MCF 10A (cell line): ENCODE measurements at regions not wholly inside any gene's neighbourhood (a gene's known extent, or its start where the extent isn't known, plus 50 kb on each side); places are given as distances from the start of the nearest gene placed in this dataset.

Experiments used
- BruUV-seq: library from RNA; stranded (reverse); fragments of 400-500 nt; replicated peaks from 2 replicates; lab custom pipeline; 2021; lab: Mats Ljungman, UMichigan
- CTCF ChIA-PET: fragments of 300-600 bp; sonication (Branson Sonifier 250); formaldehyde crosslinking; extraction: SDS; loops from one replicate; lab custom pipeline; 2021; ENCODE audit warnings: antibody characterized with exemption, inconsistent platforms; lab: Yijun Ruan, JAX
- POLR2A ChIA-PET: fragments of 300-600, 350-650 bp; sonication (Branson Sonifier 250); formaldehyde crosslinking; extraction: SDS; loops from one replicate; lab custom pipeline; 2020; ENCODE audit warnings: antibody characterized with exemption, inconsistent platforms; lab: Yijun Ruan, JAX
- DNase-seq: peaks from one replicate; pipeline ENCODE4 v3.0.0-alpha.2; 2018; ENCODE audit not compliant: unreplicated experiment
- H3K27ac Mint-ChIP-seq: one replicate; pipeline ENCODE4 v1.8.0; 2022; ENCODE audit warnings: mild to moderate bottlenecking, low read depth, mixed read lengths; ENCODE audit not compliant: unreplicated experiment
- H3K27me3 Mint-ChIP-seq: one replicate; pipeline ENCODE4 v1.8.0; 2022; ENCODE audit warnings: mixed read lengths; ENCODE audit not compliant: insufficient read depth, unreplicated experiment
- H3K36me3 Mint-ChIP-seq: one replicate; pipeline ENCODE4 v1.8.0; 2022; ENCODE audit warnings: mild to moderate bottlenecking, moderate library complexity, mixed read lengths; ENCODE audit not compliant: insufficient read depth, unreplicated experiment
- H3K4me1 Mint-ChIP-seq: one replicate; pipeline ENCODE4 v1.8.0; 2022; ENCODE audit warnings: mixed read lengths; ENCODE audit not compliant: insufficient read depth, unreplicated experiment
- H3K4me3 Mint-ChIP-seq: one replicate; pipeline ENCODE4 v1.8.0; 2022; ENCODE audit warnings: mild to moderate bottlenecking, moderate library complexity, mixed read lengths; ENCODE audit not compliant: unreplicated experiment
- H3K9me3 Mint-ChIP-seq: one replicate; pipeline ENCODE4 v1.8.0; 2022; ENCODE audit warnings: mixed read lengths; ENCODE audit not compliant: unreplicated experiment
- CTCF ChIP-seq: fragments of 200-600 bp; IDR thresholded peaks from one replicate; pipeline ENCODE4 v1.8.0; 2022; ENCODE audit warnings: antibody characterized with exemption, mild to moderate bottlenecking; ENCODE audit not compliant: unreplicated experiment
- intact Hi-C: fragments of 100-400 bp; cut with micrococcal nuclease; formaldehyde crosslinking; loops from 2 replicates; pipeline ENCODE4 v1.14.1; 2022

- no TSS peak for BruUV-seq
- intact Hi-C loops: no loop called here
- CTCF ChIA-PET: no interaction called here
- no peak overlapping the region for H3K27ac Mint-ChIP-seq
- H3K4me1 Mint-ChIP-seq: no peaks in the 10 kb centered on the region
- no peaks in the 10 kb centered on the region for H3K9me3 Mint-ChIP-seq
- DNase-seq: no peak
- TF ChIP-seq CTCF: no peak
- POLR2A ChIA-PET: no interaction called here
- no peak overlapping the region for H3K4me3 Mint-ChIP-seq
- no peaks in the 10 kb centered on the region for H3K36me3 Mint-ChIP-seq
- H3K27me3 Mint-ChIP-seq: no peaks in the 10 kb centered on the region
Measured at GRCh38 chr5:171684169-171684568, 101.4 kb upstream of the SMIM23 start.

GRCh38 chr5:171688696-171689495, 96.7 kb upstream of the SMIM23 start:
- ChIA-PET CTCF (no interaction called here), POLR2A (no interaction called here)
- H3K36me3 Mint-ChIP-seq: no peaks in the 10 kb centered on the region

GRCh38 chr5:171689853-171690417, 95.7 kb upstream of the SMIM23 start:
- no peaks in the 10 kb centered on the region for H3K36me3 Mint-ChIP-seq
- H3K4me3 Mint-ChIP-seq: no peak overlapping the region
- no peak for DNase-seq
- no TSS peak for BruUV-seq
- no peaks in the 10 kb centered on the region for H3K27me3 Mint-ChIP-seq
- CTCF ChIA-PET: no interaction called here
- intact Hi-C loops: no loop called here
- no peaks in the 10 kb centered on the region for H3K4me1 Mint-ChIP-seq
- H3K27ac Mint-ChIP-seq: no peak overlapping the region
- POLR2A ChIA-PET: no interaction called here
- H3K9me3 Mint-ChIP-seq: no peaks in the 10 kb centered on the region
- TF ChIP-seq CTCF: no peak

More at GRCh38 chr5:171688696-171689495, 96.7 kb upstream of the SMIM23 start:
- H3K9me3 Mint-ChIP-seq: no peaks in the 10 kb centered on the region
- intact Hi-C loops: no loop called here
- no peak for TF ChIP-seq CTCF
- H3K4me3 Mint-ChIP-seq: no peak overlapping the region
- H3K4me1 Mint-ChIP-seq: no peaks in the 10 kb centered on the region
- no peak overlapping the region for H3K27ac Mint-ChIP-seq
- H3K27me3 Mint-ChIP-seq: no peaks in the 10 kb centered on the region
- BruUV-seq: no TSS peak
- no peak for DNase-seq

GRCh38 chr5:171692107-171692506, 93.5 kb upstream of the SMIM23 start:
- DNase-seq: no peak
- ChIA-PET POLR2A (no interaction called here), CTCF (interaction anchor here (0.7 kb wide), 1 partner anchor 317 kb away, joined by 3 read pairs; no protein-coding TSS in a partner anchor)
- Mint-ChIP-seq H3K9me3 (no peaks in the 10 kb centered on the region), H3K27ac (no peak overlapping the region), H3K4me1 (no peaks in the 10 kb centered on the region), H3K27me3 (no peaks in the 10 kb centered on the region), H3K4me3 (no peak overlapping the region), H3K36me3 (no peaks in the 10 kb centered on the region)
- TF ChIP-seq CTCF: no peak
- no TSS peak for BruUV-seq
- intact Hi-C loops: no loop called here
